ENCODE measurements at regions not wholly inside any gene's neighbourhood (a gene's known extent, or its start where the extent isn't known, plus 50 kb on each side); places are given as distances from the start of the nearest gene placed in this dataset.

DNA sequence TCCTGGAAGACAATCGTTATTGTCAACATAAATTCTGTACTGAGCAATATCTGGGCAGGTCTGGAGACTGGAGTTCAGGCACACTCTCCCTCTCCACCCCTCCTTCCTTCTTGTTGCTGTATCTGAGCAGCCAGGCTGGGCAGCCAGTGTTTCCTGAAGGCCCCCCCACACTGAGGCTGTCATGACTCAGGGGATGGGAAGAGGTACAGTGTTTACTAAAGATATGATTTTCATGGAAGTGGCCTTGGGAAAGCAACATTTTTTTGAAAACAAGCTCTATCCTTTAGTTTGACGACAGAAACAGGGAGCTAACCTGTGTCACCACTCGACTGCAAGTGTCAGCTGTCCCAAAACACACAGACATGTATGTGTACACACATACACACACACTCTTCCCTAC, 1485.4 kb upstream of the TMEM132C start:
- TF ChIP-seq, protein P1, sequence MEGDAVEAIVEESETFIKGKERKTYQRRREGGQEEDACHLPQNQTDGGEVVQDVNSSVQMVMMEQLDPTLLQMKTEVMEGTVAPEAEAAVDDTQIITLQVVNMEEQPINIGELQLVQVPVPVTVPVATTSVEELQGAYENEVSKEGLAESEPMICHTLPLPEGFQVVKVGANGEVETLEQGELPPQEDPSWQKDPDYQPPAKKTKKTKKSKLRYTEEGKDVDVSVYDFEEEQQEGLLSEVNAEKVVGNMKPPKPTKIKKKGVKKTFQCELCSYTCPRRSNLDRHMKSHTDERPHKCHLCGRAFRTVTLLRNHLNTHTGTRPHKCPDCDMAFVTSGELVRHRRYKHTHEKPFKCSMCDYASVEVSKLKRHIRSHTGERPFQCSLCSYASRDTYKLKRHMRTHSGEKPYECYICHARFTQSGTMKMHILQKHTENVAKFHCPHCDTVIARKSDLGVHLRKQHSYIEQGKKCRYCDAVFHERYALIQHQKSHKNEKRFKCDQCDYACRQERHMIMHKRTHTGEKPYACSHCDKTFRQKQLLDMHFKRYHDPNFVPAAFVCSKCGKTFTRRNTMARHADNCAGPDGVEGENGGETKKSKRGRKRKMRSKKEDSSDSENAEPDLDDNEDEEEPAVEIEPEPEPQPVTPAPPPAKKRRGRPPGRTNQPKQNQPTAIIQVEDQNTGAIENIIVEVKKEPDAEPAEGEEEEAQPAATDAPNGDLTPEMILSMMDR (IDR thresholded peaks at IDR 0.05; ENCODE audit: low read depth, low read length), result no peak
- ChIA-PET POLR2A (no interaction called here), CTCF (no interaction called here)
- H3K4me3 ChIP-seq (ENCODE audit: low read depth, low read length), result no peak overlapping the region
- H3K27me3 ChIP-seq (ENCODE audit: control insufficient read depth, insufficient read depth, low read length), result no peaks in the 10 kb centered on the region
- DNase-seq (ENCODE audit: low read depth, low spot score), result no peak
- no peak overlapping the region for H3K27ac ChIP-seq (ENCODE audit: low read depth, low read length)
- peaks cover 20% of the 10 kb centered on the region for H3K9me3 ChIP-seq (ENCODE audit: control insufficient read depth, insufficient read depth, low read length)

GRCh38 chr12:126782083-126782482, 1484.9 kb upstream of the TMEM132C start:
- POLR2A ChIA-PET, result no interaction called here
- Histone ChIP-seq H3K27me3 (ENCODE audit: control insufficient read depth, insufficient read depth, low read length) (no peaks in the 10 kb centered on the region), H3K9me3 (ENCODE audit: control insufficient read depth, insufficient read depth, low read length) (peaks cover 24% of the 10 kb centered on the region), H3K27ac (ENCODE audit: low read depth, low read length) (no peak overlapping the region), H3K4me3 (ENCODE audit: low read depth, low read length) (no peak overlapping the region)
- TF ChIP-seq, protein P1 (IDR thresholded peaks at IDR 0.05; ENCODE audit: low read depth, low read length), result no peak
- CTCF ChIA-PET, result no interaction called here
- DNase-seq (ENCODE audit: low read depth, low spot score), result no peak

DNA sequence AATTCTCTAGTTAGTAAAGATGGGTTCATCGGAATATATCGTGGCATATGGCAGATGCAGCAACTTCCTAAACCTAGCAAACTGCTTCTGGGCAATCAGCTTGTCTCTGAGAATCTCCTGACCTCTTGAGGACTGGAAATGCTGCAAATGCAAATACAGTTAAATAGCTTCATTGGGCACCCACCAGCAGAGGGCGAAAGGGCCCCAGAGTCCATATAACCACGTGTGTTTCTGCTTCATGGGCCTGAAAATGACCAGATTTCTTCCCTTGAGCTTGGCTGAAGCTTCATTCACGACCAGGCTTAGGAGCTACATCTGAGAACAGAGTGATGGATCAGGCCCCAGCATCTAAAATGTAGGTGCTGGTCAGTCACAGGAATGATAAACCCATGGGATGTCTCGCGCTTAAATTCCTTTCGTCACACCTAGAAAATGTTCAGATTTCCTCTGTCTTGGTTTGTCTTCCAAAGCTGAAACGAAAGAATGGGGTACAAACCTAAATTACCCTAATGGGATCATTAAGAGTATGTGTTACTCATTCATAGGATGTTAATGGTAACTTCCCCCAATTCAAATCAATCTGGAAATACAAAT, 1482.5 kb upstream of the TMEM132C start:
- Histone ChIP-seq H3K4me3 (ENCODE audit: low read depth, low read length) (no peak overlapping the region), H3K9me3 (ENCODE audit: control insufficient read depth, insufficient read depth, low read length) (peaks cover 37% of the 10 kb centered on the region), H3K27me3 (ENCODE audit: control insufficient read depth, insufficient read depth, low read length) (no peaks in the 10 kb centered on the region), H3K27ac (ENCODE audit: low read depth, low read length) (no peak overlapping the region)
- POLR2A ChIA-PET, result no interaction called here
- CTCF ChIA-PET, result interaction anchor here (0.5 to 1.1 kb wide), 2 partner anchors 368 to 893 kb away, joined by 3 read pairs; no protein-coding TSS in a partner anchor
- no peak for DNase-seq (ENCODE audit: low read depth, low spot score)
- TF ChIP-seq, protein P1 (IDR thresholded peaks at IDR 0.05; ENCODE audit: low read depth, low read length), result no peak

GRCh38 chr12:126789963-126790362, 1477.0 kb upstream of the TMEM132C start:
- H3K27ac ChIP-seq (ENCODE audit: low read depth, low read length), result no peak overlapping the region
- peaks cover 30% of the 10 kb centered on the region for H3K9me3 ChIP-seq (ENCODE audit: control insufficient read depth, insufficient read depth, low read length)
- DNase-seq (ENCODE audit: low read depth, low spot score), result no peak
- H3K4me3 ChIP-seq (ENCODE audit: low read depth, low read length), result no peak overlapping the region
- POLR2A ChIA-PET, result no interaction called here
- CTCF ChIA-PET, result no interaction called here
- no peaks in the 10 kb centered on the region for H3K27me3 ChIP-seq (ENCODE audit: control insufficient read depth, insufficient read depth, low read length)
- TF ChIP-seq, protein P1 (IDR thresholded peaks at IDR 0.05; ENCODE audit: low read depth, low read length), result no peak

GRCh38 chr12:126791122-126791521, 1475.8 kb upstream of the TMEM132C start:
- ChIA-PET POLR2A (no interaction called here), CTCF (no interaction called here)
- Histone ChIP-seq H3K27ac (ENCODE audit: low read depth, low read length) (no peak overlapping the region), H3K4me3 (ENCODE audit: low read depth, low read length) (no peak overlapping the region), H3K27me3 (ENCODE audit: control insufficient read depth, insufficient read depth, low read length) (no peaks in the 10 kb centered on the region), H3K9me3 (ENCODE audit: control insufficient read depth, insufficient read depth, low read length) (peaks cover 34% of the 10 kb centered on the region)
- TF ChIP-seq, protein P1 (IDR thresholded peaks at IDR 0.05; ENCODE audit: low read depth, low read length), result no peak
- no peak for DNase-seq (ENCODE audit: low read depth, low spot score)
